GM18505 (cell line): ENCODE measurements at regions not wholly inside any gene's neighbourhood (a gene's known extent, or its start where the extent isn't known, plus 50 kb on each side); places are given as distances from the start of the nearest gene placed in this dataset.

Experiments
- ATAC-seq: cut with Tn5 transposase; IDR thresholded peaks from one replicate; pipeline ENCODE4 v1.9.1; 2021; ENCODE audit not compliant: unreplicated experiment
- POLR2A ChIP-seq: IDR thresholded peaks from 4 replicates; pipeline ENCODE4 v1.6.1; 2011; ENCODE audit warnings: borderline replicate concordance; ENCODE audit not compliant: insufficient read depth, insufficient read length; ENCODE audit errors: extremely low read depth

DNA sequence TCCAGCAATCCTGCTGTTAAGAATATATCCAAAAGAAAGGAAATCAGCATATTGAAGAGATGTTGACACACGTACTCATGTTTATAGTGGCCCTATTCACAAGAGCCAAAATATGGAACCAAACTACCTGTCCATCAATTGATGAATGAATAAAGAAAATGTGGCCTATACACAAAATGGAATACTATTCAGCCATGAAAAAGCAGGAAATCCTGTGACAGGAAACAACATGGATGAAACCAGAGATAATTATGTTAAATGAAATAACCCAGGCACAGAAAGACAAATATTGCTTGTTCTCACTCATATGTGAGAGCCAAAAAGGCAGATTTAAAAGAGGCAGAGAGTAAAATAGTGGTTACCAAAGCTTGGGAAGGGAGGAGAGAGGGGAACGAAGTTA lies 127.1 kb downstream of the KCNJ2 start:
- TF ChIP-seq POLR2A, result no peak
- ATAC-seq, result no peak

DNA sequence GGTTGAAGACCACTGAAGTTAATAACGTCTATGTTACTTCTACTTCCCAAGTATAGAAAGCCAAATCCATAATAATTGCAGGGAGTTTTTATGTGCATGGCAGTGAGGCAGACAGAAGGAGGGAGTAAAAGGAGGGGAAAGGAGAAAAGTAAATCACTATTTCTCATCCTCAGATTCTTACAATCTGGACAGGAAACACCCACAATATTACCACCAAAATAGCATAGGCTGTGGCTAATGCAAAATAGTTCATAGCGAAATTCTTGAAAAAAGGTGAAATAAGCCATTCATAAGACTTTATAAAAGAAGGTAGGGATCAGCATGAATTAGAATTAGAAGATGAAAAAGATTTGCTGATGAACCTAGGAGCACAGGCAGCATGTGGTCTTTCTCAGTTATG lies 128.1 kb downstream of the KCNJ2 start:
- ATAC-seq, result no peak
- TF ChIP-seq POLR2A, result no peak

DNA sequence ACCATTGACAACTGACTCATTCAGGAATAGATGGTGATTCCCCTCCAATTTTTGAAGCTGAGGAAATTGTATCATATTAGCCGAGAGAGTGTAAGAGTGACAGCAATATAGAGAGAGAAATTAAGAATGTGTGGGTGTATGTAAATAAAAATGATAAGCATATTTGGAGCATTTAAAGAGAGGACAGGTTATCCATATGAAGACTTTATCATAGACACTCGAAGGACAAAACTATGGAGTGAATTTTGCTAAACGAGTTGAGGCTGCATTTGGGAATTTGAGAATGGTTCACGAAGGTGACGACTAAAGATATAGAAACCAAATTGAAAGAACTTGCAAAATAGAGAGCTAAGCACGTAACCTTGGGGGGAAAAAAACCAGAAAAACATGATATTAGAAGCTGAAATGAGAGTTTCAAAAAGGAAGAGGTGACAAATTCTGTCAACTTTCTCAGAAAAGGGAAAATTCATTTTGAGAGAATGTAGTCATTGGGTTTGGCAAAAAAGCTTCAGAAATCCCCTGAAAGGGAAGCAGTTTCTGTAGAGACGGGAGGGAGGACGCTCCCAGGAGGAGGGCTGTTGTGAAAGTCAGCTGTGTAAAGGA lies 129.7 kb downstream of the KCNJ2 start:
- no peak for TF ChIP-seq POLR2A
- no peak for ATAC-seq

DNA sequence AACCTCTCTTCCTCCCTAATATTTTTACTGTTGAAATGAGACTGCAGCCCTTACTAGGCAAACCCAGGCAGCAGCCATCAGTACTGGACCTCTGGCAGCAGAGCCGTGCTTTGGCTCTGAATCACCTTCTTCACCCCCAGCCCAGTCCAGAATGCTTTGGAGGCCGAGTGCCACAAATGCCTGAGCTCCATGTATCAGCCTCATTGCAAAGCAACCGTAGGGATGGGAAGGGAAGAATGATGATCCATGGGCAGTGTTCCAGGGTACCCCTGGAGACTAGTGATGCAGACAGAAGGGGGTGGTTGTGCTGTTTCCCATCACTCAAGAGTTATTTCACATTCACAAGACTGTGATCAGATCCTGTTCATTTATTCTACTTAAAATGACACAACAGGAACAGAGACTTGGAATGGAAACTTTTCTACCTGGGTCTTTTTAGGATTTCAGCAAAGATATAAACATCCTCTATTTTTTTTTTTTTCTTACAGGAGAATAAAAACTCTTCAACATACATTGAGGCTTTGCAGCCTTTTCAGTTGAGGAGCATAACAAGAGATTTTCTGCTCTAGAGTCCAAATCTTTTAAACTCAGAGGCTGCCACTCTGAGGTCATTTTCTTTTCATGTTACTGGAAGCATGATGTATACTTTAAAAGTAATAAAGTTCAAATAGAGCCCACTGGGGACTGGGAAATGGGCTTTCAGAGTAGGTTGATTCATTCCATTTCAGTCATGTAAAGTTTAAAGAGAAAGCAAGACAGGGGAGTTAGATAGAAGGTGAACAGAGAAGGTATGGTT lies 138.3 kb downstream of the KCNJ2 start:
- TF ChIP-seq POLR2A, result no peak
- no peak for ATAC-seq

DNA sequence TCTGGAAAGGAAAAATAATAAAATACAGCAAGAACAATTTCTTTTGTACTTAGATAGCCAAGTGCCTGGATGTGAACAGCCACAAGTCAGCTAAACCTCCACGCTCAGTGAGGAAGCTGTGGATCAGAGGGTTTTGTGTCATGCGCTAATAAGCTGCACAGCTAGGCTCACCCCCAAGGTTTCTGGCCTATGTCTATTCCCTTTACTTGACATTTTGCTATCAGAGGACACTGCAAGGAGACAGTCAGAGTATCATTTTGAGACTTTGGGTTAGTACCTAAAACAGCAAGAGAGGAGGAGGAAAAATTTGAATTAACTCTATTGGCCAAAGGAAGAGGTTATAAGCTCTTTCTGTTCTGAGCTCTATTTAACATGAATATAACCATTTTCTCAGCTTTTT lies 139.3 kb downstream of the KCNJ2 start:
- ATAC-seq, result no peak
- no peak for TF ChIP-seq POLR2A

DNA sequence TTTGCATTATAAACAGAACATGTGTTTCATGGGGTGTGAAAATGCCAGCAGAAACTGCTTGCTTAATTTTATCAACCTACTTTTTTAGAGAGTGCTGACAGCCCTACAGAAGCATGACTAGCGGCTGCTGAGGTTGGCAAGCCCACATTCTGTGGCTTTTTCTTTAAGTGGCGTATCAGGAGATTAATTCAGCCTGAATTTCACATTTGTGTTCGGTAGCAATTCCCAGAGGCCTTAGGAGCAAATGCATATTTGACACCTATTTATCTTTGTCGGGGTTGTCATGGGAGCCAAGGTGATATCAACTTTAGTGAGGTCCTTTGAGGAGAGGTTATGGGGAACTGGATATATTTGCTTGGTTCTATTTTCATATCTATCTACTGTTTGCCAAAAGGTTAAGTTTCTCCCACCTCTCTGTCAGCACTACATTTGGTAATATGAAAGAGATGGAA lies 140.9 kb downstream of the KCNJ2 start:
- no peak for TF ChIP-seq POLR2A
- no peak for ATAC-seq

DNA sequence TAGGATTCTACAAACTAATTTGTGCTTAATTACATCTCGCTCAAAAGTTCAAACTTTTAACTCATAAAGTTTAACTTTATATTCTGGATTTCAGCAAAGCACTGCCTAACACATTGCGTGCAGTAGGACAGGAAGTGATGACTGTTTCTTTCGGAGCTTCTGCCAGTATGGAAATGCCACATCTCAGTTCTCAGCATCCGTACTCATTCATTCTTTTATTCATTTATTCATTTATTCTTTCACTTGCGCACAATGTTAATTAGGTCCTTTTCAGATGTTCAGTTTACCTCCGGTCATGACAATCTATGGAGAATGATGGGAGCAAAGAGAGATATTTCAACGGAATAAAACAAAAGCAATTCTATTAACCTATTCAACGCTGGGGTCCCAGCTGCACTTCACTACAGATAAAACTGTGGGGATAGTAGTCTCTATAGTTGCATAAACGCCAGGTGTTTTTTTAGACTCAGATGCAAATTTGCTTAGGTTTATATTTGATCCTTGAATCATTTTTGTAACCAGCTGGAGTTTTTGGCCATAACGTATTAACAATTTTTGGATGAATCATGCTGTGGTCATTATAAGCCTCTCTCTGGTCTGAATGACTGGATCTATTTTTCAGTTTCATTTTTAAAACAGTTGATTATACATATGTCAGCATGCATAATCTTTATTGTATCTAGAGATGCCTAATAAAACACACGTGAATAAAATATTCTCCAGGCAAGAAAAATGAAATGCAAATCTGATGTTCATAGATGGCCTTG lies 143.9 kb downstream of the KCNJ2 start:
- no peak for TF ChIP-seq POLR2A
- ATAC-seq, result no peak

DNA sequence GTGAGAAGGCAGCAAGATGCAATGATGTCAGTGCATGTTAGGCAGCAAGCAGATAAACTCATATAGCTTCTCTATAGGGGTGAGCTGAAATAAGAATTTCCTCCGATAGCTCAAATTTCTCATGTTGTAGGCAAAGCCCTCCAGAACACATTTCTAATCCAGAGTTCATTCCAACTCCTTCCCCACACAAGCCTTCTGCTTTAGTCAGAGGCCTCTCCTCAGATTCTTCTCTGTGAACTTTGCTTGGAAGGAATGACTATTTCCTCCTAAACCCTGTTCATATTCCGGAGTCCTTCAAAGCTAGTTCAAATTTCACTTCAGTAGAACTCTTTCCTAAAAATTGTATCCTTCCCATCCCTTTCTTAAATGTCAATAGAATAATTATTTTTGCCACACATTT lies 144.8 kb downstream of the KCNJ2 start:
- TF ChIP-seq POLR2A, result no peak
- ATAC-seq, result no peak

DNA sequence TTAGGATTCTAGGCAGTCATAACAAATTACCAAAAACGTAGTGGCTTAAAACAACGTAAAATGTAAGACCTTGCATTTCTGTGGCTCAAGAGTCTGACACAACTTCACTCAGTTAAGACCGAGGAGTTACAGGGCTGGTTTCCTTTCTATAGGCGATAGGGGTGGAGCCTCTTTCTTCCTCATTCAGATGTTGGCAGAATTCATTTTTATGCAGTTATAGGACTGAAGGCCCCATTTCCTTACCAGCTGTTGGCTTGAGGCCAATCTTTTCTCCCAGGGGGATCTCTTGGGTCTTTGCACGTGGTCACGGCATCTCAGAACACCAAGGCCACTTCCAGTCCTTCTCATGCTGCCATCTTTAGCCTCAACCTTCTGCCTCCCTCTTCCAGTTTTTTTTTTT lies 145.2 kb downstream of the KCNJ2 start:
- no peak for TF ChIP-seq POLR2A
- ATAC-seq, result no peak

DNA sequence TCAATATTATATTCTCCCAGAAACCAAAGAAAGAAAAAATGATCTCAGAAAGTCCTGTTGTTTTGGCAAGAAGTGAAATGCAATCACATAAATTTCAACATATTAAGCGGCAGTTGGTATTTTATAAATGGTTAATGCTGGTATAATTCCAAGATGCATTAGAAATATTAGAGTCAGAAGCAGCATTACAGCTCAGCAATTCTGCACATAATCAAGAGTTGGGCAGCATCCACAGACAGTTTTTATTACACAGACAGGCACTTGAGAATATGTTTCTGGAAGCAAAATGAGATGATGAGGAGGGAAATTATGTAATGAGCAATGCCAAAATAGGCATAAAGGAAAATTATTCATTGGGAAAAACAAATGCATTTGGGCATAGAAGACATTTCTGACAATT lies 148.1 kb downstream of the KCNJ2 start:
- TF ChIP-seq POLR2A, result no peak
- ATAC-seq, result no peak

DNA sequence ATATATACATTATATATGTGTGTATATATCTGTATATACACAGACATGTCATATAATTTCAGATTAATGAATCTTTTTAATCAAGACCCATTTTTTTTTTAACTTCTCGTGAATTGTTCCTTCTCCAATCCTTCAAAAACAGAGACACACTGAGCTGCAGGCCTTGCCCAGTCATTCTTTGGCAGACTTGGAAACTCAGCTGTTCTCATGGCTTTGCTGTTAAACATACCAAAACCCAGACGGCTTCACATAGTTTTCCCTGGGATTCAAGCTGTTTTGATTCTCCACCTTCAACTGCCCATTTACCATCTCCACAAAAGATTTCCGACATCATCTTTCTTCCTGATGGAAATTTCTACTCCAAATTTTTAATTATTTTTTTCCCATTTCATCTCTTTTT lies 148.7 kb downstream of the KCNJ2 start:
- no peak for TF ChIP-seq POLR2A
- no peak for ATAC-seq

DNA sequence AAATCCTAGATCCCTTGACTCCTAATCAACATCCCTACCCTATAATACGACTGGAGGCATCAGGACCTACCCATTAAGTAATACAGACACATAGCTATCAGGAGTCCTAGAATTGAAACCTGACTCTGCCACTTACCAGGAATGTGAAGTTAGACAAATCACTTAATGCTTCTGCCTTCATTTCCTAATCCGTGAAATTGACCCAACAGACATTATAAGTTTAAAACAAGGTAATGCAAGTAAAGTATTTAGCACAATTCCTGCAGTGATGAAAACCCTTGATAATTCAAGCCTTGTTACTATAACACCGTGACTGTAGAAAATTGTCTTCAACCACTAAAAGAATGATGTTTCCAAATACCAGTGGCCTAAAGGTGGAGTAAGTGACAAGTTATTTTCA lies 150.2 kb downstream of the KCNJ2 start:
- ATAC-seq, result no peak
- no peak for TF ChIP-seq POLR2A

DNA sequence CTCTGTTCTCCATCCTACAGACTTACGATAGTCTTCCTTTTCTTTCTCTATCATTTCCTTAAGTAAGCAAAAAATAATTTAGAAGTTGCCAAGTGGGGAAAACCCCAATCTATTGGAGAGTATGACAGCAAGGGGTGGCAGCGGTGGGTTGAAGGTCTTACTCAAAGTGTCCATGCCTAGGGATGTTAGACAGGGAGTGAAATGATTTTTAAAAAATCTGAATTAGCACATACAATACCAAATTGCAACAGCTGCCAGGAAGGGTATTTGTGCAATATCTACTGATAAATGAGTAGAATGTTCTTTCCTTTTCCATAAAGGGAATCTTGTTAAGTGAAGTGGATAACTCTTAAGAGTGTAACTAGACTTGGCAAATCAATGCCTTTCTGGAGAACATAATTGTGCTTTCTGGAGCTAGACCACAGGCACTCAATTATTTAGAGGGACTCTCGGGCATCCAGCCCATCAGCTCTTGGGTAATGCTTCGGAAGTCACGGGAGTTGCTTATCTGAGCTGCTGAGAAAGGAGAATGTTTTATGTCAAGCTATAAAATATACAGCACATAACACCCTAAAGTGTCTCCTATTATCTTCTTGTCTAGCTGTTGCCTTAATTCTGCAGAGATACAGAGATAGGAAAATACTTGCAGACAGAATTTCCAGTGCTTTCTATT lies 151.5 kb downstream of the KCNJ2 start:
- no peak for ATAC-seq

More for the DNA sequence above, 151.5 kb downstream of the KCNJ2 start:
- TF ChIP-seq POLR2A, result no peak
